GM10248 (cell line): ENCODE measurements at regions not wholly inside any gene's neighbourhood (a gene's known extent, or its start where the extent isn't known, plus 50 kb on each side); places are given as distances from the start of the nearest gene placed in this dataset.

ENCODE experiments used
- CTCF ChIA-PET: fragments of 300-600 bp; sonication (Branson Sonifier 250); formaldehyde crosslinking; extraction: SDS; loops from one replicate; lab custom pipeline; 2021; ENCODE audit warnings: antibody characterized with exemption; lab: Yijun Ruan, JAX
- POLR2A ChIA-PET: fragments of 350-650 bp; sonication (Branson Sonifier 250); formaldehyde crosslinking; extraction: SDS; loops from one replicate; lab custom pipeline; 2020; ENCODE audit warnings: antibody characterized with exemption; lab: Yijun Ruan, JAX
- DNase-seq: peaks from one replicate; pipeline ENCODE4 v3.0.0; 2012; ENCODE audit errors: extremely low spot score
- CTCF ChIP-seq: IDR thresholded peaks from 2 replicates; pipeline ENCODE4 v1.5.1; 2012; ENCODE audit warnings: mild to moderate bottlenecking, low read depth; ENCODE audit errors: extremely low read depth, missing control alignments, control extremely low read depth

DNA sequence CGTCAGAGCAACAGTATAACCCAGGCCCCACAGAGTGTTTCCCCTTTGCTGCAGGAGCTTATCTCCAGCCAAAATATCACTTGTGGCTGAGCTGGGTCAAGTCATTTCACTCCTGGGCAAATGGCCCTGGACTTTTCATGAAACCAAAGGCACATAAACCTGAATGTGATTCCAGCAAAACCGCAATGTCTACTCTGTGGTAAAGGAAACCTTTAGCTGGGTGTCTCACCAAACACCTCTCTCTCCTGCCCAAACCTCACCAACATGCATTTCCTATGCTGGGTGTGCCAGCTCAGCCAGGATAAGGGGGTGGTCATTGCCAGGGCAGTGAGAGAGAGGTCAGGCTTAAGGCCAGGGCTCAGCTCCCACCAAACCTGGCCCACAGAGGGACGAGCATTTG lies 67.4 kb downstream of the GTPBP8 start:
- no peak for TF ChIP-seq CTCF
- CTCF ChIA-PET, result interaction anchor here (0.9 to 2.2 kb wide), 6 partner anchors 8 to 435 kb away, joined by 3 to 14 read pairs (median 7); no protein-coding TSS in a partner anchor
- DNase-seq, result no peak
- POLR2A ChIA-PET, result interaction anchor here (1.1 kb wide), 1 partner anchor 13 kb away, joined by 4 read pairs; no protein-coding TSS in a partner anchor

- no peak for DNase-seq
- TF ChIP-seq CTCF, result no peak
- CTCF ChIA-PET, result no interaction called here
These were observed 71.9 kb downstream of the GTPBP8 start for GRCh38 chr3:113062705-113063104.

DNA sequence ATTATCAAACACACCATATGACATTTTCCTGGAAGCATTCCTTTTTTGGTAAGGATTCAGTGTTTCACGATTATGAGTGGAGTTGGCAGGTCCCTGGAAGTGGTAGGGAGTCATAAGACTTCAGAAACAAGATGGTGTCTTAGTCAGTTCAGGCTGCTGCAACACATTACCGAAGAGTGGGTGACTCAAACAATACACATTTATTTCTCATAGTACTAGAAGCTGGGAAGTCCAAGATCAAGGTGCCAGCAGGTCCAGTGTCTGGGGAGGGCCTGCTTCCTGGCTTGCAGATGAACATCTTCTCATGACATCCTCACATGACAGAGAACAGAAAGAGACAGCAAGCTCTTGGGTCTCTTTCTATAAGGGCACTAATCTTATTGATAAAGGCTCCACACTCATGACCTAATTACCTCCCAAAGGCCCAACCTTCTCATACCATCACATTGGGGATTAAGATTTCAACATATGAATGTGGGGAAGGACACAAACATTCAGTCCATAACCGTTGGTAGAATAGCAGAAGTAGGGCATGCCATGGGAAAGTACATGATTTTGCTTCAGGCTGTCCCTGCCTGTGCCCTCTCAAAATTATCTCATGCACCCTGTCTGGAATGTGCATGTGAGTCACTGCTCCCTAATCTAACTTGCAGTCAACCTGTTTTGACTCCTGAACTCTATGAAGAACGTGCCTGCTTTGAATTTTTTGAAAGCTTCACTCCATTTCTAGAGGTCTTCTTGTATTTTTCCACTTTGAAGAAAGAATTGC lies 72.5 kb downstream of the GTPBP8 start:
- POLR2A ChIA-PET, result no interaction called here
- CTCF ChIA-PET, result no interaction called here

More at GRCh38 chr3:113062705-113063104, 71.9 kb downstream of the GTPBP8 start:
- POLR2A ChIA-PET, result no interaction called here

GRCh38 chr3:113064183-113064582 lies 73.4 kb downstream of the GTPBP8 start:
- DNase-seq, result no peak
- POLR2A ChIA-PET, result no interaction called here
- TF ChIP-seq CTCF, result no peak
- CTCF ChIA-PET, result no interaction called here

More for the DNA sequence above, 72.5 kb downstream of the GTPBP8 start:
- DNase-seq, result no peak
- TF ChIP-seq CTCF, result no peak

DNA sequence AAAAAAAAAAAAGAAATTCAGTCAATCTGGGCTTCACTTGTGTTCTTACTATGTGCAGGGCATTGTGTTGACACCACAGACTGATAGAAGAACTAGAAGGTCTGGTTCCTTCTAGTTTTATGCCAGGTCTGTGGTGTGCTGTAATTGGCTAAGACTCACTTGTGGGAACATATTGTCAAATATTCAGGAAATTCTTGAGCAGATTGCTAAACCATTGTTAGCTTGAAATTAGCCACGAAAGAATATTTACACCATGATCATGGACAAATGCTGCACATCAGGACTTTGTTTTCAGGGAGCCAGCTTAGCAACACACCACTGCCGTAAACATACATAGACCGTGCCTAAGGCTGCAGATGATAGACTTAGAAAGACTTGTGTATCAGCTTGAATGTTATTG lies 74.6 kb downstream of the GTPBP8 start:
- ChIA-PET CTCF (interaction anchor here (1.4 to 2.0 kb wide), 5 partner anchors 11 to 223 kb away, joined by 3 to 13 read pairs (median 7); no protein-coding TSS in a partner anchor), POLR2A (no interaction called here)
- no peak for TF ChIP-seq CTCF
- DNase-seq, result no peak

GRCh38 chr3:113070072-113070640 lies 79.4 kb downstream of the GTPBP8 start:
- CTCF ChIA-PET, result interaction anchor here (0.8 to 3.0 kb wide), 8 partner anchors 9 to 428 kb away, joined by 3 to 14 read pairs (median 4); no protein-coding TSS in a partner anchor
- POLR2A ChIA-PET, result interaction anchor here (1.4 kb wide), 1 partner anchor 12 kb away, joined by 4 read pairs; no protein-coding TSS in a partner anchor
- DNase-seq, result no peak
- TF ChIP-seq CTCF, result no peak
